MM.1S (cell line): ENCODE measurements at regions not wholly inside any gene's neighbourhood (a gene's known extent, or its start where the extent isn't known, plus 50 kb on each side); places are given as distances from the start of the nearest gene placed in this dataset.

Experiments used
- DNase-seq: peaks from one replicate; pipeline ENCODE4 v3.0.0-alpha.2; 2015
- H2AFZ ChIP-seq: fragments of 300-600 bp; sonication (generic); 2 replicates; pipeline ENCODE4 v1.6.0; 2016; ENCODE audit warnings: antibody characterized with exemption, low read length
- H3F3A ChIP-seq: fragments of 300-600 bp; sonication (generic); 2 replicates; pipeline ENCODE4 v1.6.1; 2016; ENCODE audit warnings: mild to moderate bottlenecking, antibody characterized with exemption, low read length, moderate library complexity, mixed read lengths; ENCODE audit not compliant: insufficient read depth
- H3K27ac ChIP-seq: fragments of 300-600 bp; sonication (generic); 2 replicates; pipeline ENCODE4 v1.5.1; 2016; ENCODE audit warnings: mild to moderate bottlenecking, low read length
- H3K27me3 ChIP-seq: fragments of 300-600 bp; sonication (generic); replicated peaks from 2 replicates; pipeline ENCODE4 v1.6.0; 2016; ENCODE audit warnings: low read length; ENCODE audit not compliant: insufficient read depth
- H3K36me3 ChIP-seq: fragments of 300-600 bp; sonication (generic); replicated peaks from 2 replicates; pipeline ENCODE4 v1.6.1; 2016; ENCODE audit warnings: mild to moderate bottlenecking, low read length, mixed read lengths; ENCODE audit not compliant: insufficient read depth
- H3K4me1 ChIP-seq: fragments of 300-600 bp; sonication (generic); 2 replicates; pipeline ENCODE4 v1.6.1; 2016; ENCODE audit warnings: low read length, mixed read lengths
- H3K4me2 ChIP-seq: fragments of 300-600 bp; sonication (generic); 2 replicates; pipeline ENCODE4 v1.6.0; 2016; ENCODE audit warnings: low read depth, low read length
- H3K4me3 ChIP-seq: fragments of 300-600 bp; sonication (generic); 2 replicates; pipeline ENCODE4 v1.5.1; 2016; ENCODE audit warnings: low read length, mixed read lengths
- H3K79me2 ChIP-seq: fragments of 300-600 bp; sonication (generic); 2 replicates; pipeline ENCODE4 v1.6.1; 2016; ENCODE audit warnings: mixed run types, low read length, mixed read lengths
- H3K9ac ChIP-seq: fragments of 300-600 bp; sonication (generic); 2 replicates; pipeline ENCODE4 v1.6.1; 2016; ENCODE audit warnings: low read length, mixed read lengths
- H3K9me2 ChIP-seq: fragments of 300-600 bp; sonication (generic); replicated peaks from 2 replicates; pipeline ENCODE4 v1.6.1; 2016; ENCODE audit warnings: mild to moderate bottlenecking, low read length, mixed read lengths; ENCODE audit not compliant: insufficient read depth
- H3K9me3 ChIP-seq: fragments of 300-600 bp; sonication (generic); replicated peaks from 2 replicates; pipeline ENCODE4 v1.6.1; 2016; ENCODE audit warnings: mild to moderate bottlenecking, low read length, mixed read lengths; ENCODE audit not compliant: insufficient read depth
- H4K20me1 ChIP-seq: fragments of 300-600 bp; sonication (generic); 2 replicates; pipeline ENCODE4 v1.6.1; 2016; ENCODE audit warnings: mild to moderate bottlenecking, low read length, moderate library complexity, mixed read lengths; ENCODE audit not compliant: insufficient read depth
- CTCF ChIP-seq: fragments of 300-600 bp; sonication (generic); IDR thresholded peaks from 2 replicates; pipeline ENCODE4 v1.5.1; 2016; ENCODE audit warnings: antibody characterized with exemption, low read length, mixed read lengths
- EZH2 ChIP-seq: fragments of 300-600 bp; sonication (generic); optimal IDR thresholded peaks from 2 replicates; pipeline ENCODE3; 2017; ENCODE audit warnings: low read depth, mild to moderate bottlenecking, antibody characterized with exemption, low read length, mixed read lengths
- EZH2phosphoT487 ChIP-seq: fragments of 300-600 bp; sonication (generic); IDR thresholded peaks from 2 replicates; pipeline ENCODE4 v1.6.1; 2018; ENCODE audit warnings: antibody characterized with exemption, low read length

- H3K79me2 ChIP-seq: no peaks in the 10 kb centered on the region
- no peaks in the 10 kb centered on the region for H3F3A ChIP-seq
- no peaks in the 10 kb centered on the region for H3K9me3 ChIP-seq
- no peaks in the 10 kb centered on the region for H3K4me1 ChIP-seq
- H2AFZ ChIP-seq: no peak overlapping the region
- H3K9ac ChIP-seq: no peak overlapping the region
- no peaks in the 10 kb centered on the region for H3K36me3 ChIP-seq
- no peak for DNase-seq
- no peak overlapping the region for H3K27ac ChIP-seq
- no peaks in the 10 kb centered on the region for H4K20me1 ChIP-seq
- no peak overlapping the region for H3K4me2 ChIP-seq
- TF ChIP-seq EZH2: no peak
- no peak for TF ChIP-seq CTCF
- TF ChIP-seq EZH2phosphoT487: no peak
- no peaks in the 10 kb centered on the region for H3K27me3 ChIP-seq
- H3K4me3 ChIP-seq: no peak overlapping the region
- H3K9me2 ChIP-seq: no peaks in the 10 kb centered on the region
Measured at GRCh38 chr13:40290758-40291157, 375.7 kb downstream of the FOXO1 start.

GRCh38 chr13:40292108-40292507, 374.3 kb downstream of the FOXO1 start:
- Histone ChIP-seq H4K20me1 (no peaks in the 10 kb centered on the region), H3F3A (no peaks in the 10 kb centered on the region), H3K4me3 (no peak overlapping the region), H3K27me3 (no peaks in the 10 kb centered on the region), H3K9ac (no peak overlapping the region), H3K4me1 (no peaks in the 10 kb centered on the region), H3K27ac (no peak overlapping the region), H2AFZ (no peak overlapping the region), H3K9me2 (no peaks in the 10 kb centered on the region), H3K9me3 (no peaks in the 10 kb centered on the region), H3K79me2 (no peaks in the 10 kb centered on the region), H3K4me2 (no peak overlapping the region), H3K36me3 (no peaks in the 10 kb centered on the region)
- no peak for DNase-seq
- TF ChIP-seq EZH2 (no peak), EZH2phosphoT487 (no peak), CTCF (no peak)

DNA sequence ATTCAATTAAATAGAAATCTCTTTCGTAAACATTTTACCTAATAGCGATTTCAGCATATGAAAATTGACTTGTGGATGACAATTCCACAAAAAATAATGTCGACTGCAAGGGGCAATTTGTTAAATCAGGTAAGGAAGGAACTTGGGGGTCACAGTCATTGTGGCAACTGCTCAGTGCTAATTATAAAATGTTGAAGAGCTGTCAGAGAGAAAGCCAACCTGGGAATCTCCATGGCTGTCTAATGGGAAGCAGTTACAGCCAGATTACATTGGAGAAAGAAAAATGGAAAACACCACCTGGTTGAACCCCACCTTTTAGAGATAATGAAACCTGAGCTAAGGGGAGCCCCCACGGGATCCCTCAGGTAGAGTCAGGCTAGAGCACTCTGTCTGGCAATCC, 373.9 kb downstream of the FOXO1 start:
- no peaks in the 10 kb centered on the region for H3K36me3 ChIP-seq
- no peaks in the 10 kb centered on the region for H3K9me2 ChIP-seq
- TF ChIP-seq EZH2phosphoT487 (no peak), CTCF (no peak)
- H3K9me3 ChIP-seq: no peaks in the 10 kb centered on the region
- H3K9ac ChIP-seq: no peak overlapping the region
- H3K4me1 ChIP-seq: no peaks in the 10 kb centered on the region
- H2AFZ ChIP-seq: no peak overlapping the region
- H3K27ac ChIP-seq: no peak overlapping the region
- H3K4me2 ChIP-seq: no peak overlapping the region
- no peaks in the 10 kb centered on the region for H3K27me3 ChIP-seq
- no peak for DNase-seq
- H3F3A ChIP-seq: no peaks in the 10 kb centered on the region
- no peaks in the 10 kb centered on the region for H4K20me1 ChIP-seq
- H3K79me2 ChIP-seq: no peaks in the 10 kb centered on the region
- H3K4me3 ChIP-seq: no peak overlapping the region

- H3K9me3 ChIP-seq: no peaks in the 10 kb centered on the region
- DNase-seq: no peak
- no peak overlapping the region for H3K27ac ChIP-seq
Measured at GRCh38 chr13:40302351-40302750, 364.1 kb downstream of the FOXO1 start.

More at GRCh38 chr13:40302351-40302750, 364.1 kb downstream of the FOXO1 start:
- no peak for TF ChIP-seq EZH2phosphoT487
- TF ChIP-seq CTCF: no peak
- TF ChIP-seq EZH2: no peak
- H3K9me2 ChIP-seq: no peaks in the 10 kb centered on the region
- H3K4me3 ChIP-seq: no peak overlapping the region
- H3K36me3 ChIP-seq: no peaks in the 10 kb centered on the region
- H3K4me1 ChIP-seq: no peaks in the 10 kb centered on the region
- no peak overlapping the region for H3K4me2 ChIP-seq
- H4K20me1 ChIP-seq: no peaks in the 10 kb centered on the region
- no peaks in the 10 kb centered on the region for H3K79me2 ChIP-seq
- H3K27me3 ChIP-seq: no peaks in the 10 kb centered on the region
- H3K9ac ChIP-seq: no peak overlapping the region
- no peak overlapping the region for H2AFZ ChIP-seq
- H3F3A ChIP-seq: no peaks in the 10 kb centered on the region
